ENCODE measurements at regions not wholly inside any gene's neighbourhood (a gene's known extent, or its start where the extent isn't known, plus 50 kb on each side); places are given as distances from the start of the nearest gene placed in this dataset.
"Not testable (repeated sequence)": the region's sequence is repeated elsewhere in the genome, so short reads cannot be mapped to it uniquely, and the experiment has no call there.

- TF ChIP-seq POLR2AphosphoS5, CTCF (IDR thresholded peaks at IDR 0.05): not testable (repeated sequence)
Measured at GRCh38 chr5:136735611-136736010, 370.3 kb upstream of the TRPC7 start.

Measured in prostate gland (tissue), 2 donors.